OCI-LY1 (cell line): ENCODE measurements at regions not wholly inside any gene's neighbourhood (a gene's known extent, or its start where the extent isn't known, plus 50 kb on each side); places are given as distances from the start of the nearest gene placed in this dataset.

Experiments used
- H2AFZ ChIP-seq: fragments of 200-600 bp; sonication (generic), shearing (Covaris generic); 2 replicates; pipeline ENCODE4 v1.6.0; 2014; ENCODE audit warnings: antibody characterized with exemption, mild to moderate bottlenecking, low read length
- H3F3A ChIP-seq: fragments of 200-600 bp; sonication (generic), shearing (Covaris generic); 2 replicates; pipeline ENCODE4 v1.6.0; 2014; ENCODE audit warnings: mild to moderate bottlenecking, antibody characterized with exemption, low read length, moderate library complexity; ENCODE audit not compliant: insufficient read depth
- H3K27ac ChIP-seq: fragments of 200-600 bp; sonication (generic); 2 replicates; pipeline ENCODE4 v1.5.1; 2014; ENCODE audit warnings: low read length, mixed run types, mild to moderate bottlenecking, low read depth; ENCODE audit not compliant: poor library complexity, severe bottlenecking
- H3K27me3 ChIP-seq: fragments of 200-600 bp; sonication (generic); 2 replicates; pipeline ENCODE4 v1.6.0; 2014; ENCODE audit warnings: antibody characterized with exemption, mild to moderate bottlenecking, low read length, moderate library complexity; ENCODE audit not compliant: insufficient read depth
- H3K36me3 ChIP-seq: fragments of 200-600 bp; sonication (generic); 2 replicates; pipeline ENCODE4 v1.6.1; 2014; ENCODE audit warnings: mild to moderate bottlenecking, antibody characterized with exemption, low read length, moderate library complexity, mixed read lengths; ENCODE audit not compliant: insufficient read depth
- H3K4me1 ChIP-seq: fragments of 200-600 bp; sonication (generic); 2 replicates; pipeline ENCODE4 v1.5.1; 2014; ENCODE audit warnings: mild to moderate bottlenecking, low read length, moderate library complexity; ENCODE audit not compliant: insufficient read depth, severe bottlenecking
- H3K4me2 ChIP-seq: fragments of 200-600 bp; sonication (generic), shearing (Covaris generic); 2 replicates; pipeline ENCODE4 v1.6.1; 2014; ENCODE audit warnings: low read length
- H3K4me3 ChIP-seq: fragments of 200-600 bp; sonication (generic); 2 replicates; pipeline ENCODE4 v1.5.1; 2014; ENCODE audit warnings: low read length, low read depth, mild to moderate bottlenecking, mixed read lengths; ENCODE audit not compliant: poor library complexity, severe bottlenecking
- H3K79me2 ChIP-seq: fragments of 200-600 bp; shearing (Covaris generic); 2 replicates; pipeline ENCODE4 v1.6.1; 2016; ENCODE audit warnings: mixed run types, low read length, mixed read lengths; ENCODE audit not compliant: insufficient read depth
- H3K9ac ChIP-seq: fragments of 200-600 bp; sonication (generic), shearing (Covaris generic); 2 replicates; pipeline ENCODE4 v1.6.1; 2014; ENCODE audit warnings: mild to moderate bottlenecking, low read length, mixed read lengths
- H3K9me2 ChIP-seq: fragments of 200-600 bp; sonication (generic), shearing (Covaris generic); 2 replicates; pipeline ENCODE4 v1.6.1; 2014; ENCODE audit warnings: low read depth, mild to moderate bottlenecking, low read length, mixed read lengths
- H3K9me3 ChIP-seq: fragments of 200-600 bp; shearing (Covaris generic); 2 replicates; pipeline ENCODE4 v1.6.1; 2014; ENCODE audit warnings: low read length, mixed read lengths
- H4K20me1 ChIP-seq: fragments of 200-600 bp; sonication (generic), shearing (Covaris generic); 2 replicates; pipeline ENCODE4 v1.6.0; 2016; ENCODE audit warnings: mild to moderate bottlenecking, low read length; ENCODE audit not compliant: insufficient read depth
- CTCF ChIP-seq: fragments of 200-600 bp; sonication (generic), shearing (Covaris generic); IDR thresholded peaks from 2 replicates; pipeline ENCODE4 v1.5.1; 2017; ENCODE audit warnings: mild to moderate bottlenecking, antibody characterized with exemption, low read length, moderate library complexity, mixed read lengths
- EZH2 ChIP-seq: fragments of 200-600 bp; sonication (generic), shearing (Covaris generic); IDR thresholded peaks from 2 replicates; pipeline ENCODE4 v1.8.0; 2017; ENCODE audit warnings: borderline replicate concordance, mixed run types, mild to moderate bottlenecking, antibody characterized with exemption, low read length, moderate library complexity, mixed read lengths

GRCh38 chr1:230495076-230495475, 68.9 kb upstream of the PGBD5 start:
- Histone ChIP-seq H3K27me3 (no peaks in the 10 kb centered on the region; the same call in 1 of the 2 replicates), H3K27ac (no peak overlapping the region)
- TF ChIP-seq CTCF (no peak), EZH2 (no peak)

GRCh38 chr1:230494514-230494913, 68.4 kb upstream of the PGBD5 start:
- Histone ChIP-seq H4K20me1 (no peaks in the 10 kb centered on the region), H3F3A (no peaks in the 10 kb centered on the region), H3K9ac (no peak overlapping the region), H3K4me3 (no peak overlapping the region), H3K79me2 (no peaks in the 10 kb centered on the region), H3K9me2 (no peaks in the 10 kb centered on the region), H3K9me3 (no peaks in the 10 kb centered on the region), H3K4me2 (no peak overlapping the region), H3K27ac (no peak overlapping the region), H3K27me3 (no peaks in the 10 kb centered on the region; the same call in 1 of the 2 replicates), H3K36me3 (no peaks in the 10 kb centered on the region), H3K4me1 (no peaks in the 10 kb centered on the region), H2AFZ (no peak overlapping the region)
- no peak for TF ChIP-seq CTCF
- no peak for TF ChIP-seq EZH2

More at GRCh38 chr1:230495076-230495475, 68.9 kb upstream of the PGBD5 start:
- H3K9me2 ChIP-seq: no peaks in the 10 kb centered on the region
- H3K9me3 ChIP-seq: no peaks in the 10 kb centered on the region
- H4K20me1 ChIP-seq: no peaks in the 10 kb centered on the region
- H3K36me3 ChIP-seq: no peaks in the 10 kb centered on the region
- no peak overlapping the region for H3K9ac ChIP-seq
- no peaks in the 10 kb centered on the region for H3K79me2 ChIP-seq
- H3F3A ChIP-seq: no peaks in the 10 kb centered on the region
- no peaks in the 10 kb centered on the region for H3K4me1 ChIP-seq
- no peak overlapping the region for H3K4me3 ChIP-seq
- H2AFZ ChIP-seq: no peak overlapping the region
- no peak overlapping the region for H3K4me2 ChIP-seq

GRCh38 chr1:230494026-230494425, 67.9 kb upstream of the PGBD5 start:
- no peak overlapping the region for H2AFZ ChIP-seq
- H3K27me3 ChIP-seq: no peaks in the 10 kb centered on the region; the same call in 1 of the 2 replicates
- H3K79me2 ChIP-seq: no peaks in the 10 kb centered on the region
- H3K9me3 ChIP-seq: no peaks in the 10 kb centered on the region
- H3F3A ChIP-seq: no peaks in the 10 kb centered on the region
- TF ChIP-seq EZH2 (no peak), CTCF (no peak)
- H3K4me1 ChIP-seq: no peaks in the 10 kb centered on the region
- no peak overlapping the region for H3K4me3 ChIP-seq
- no peaks in the 10 kb centered on the region for H4K20me1 ChIP-seq
- no peak overlapping the region for H3K9ac ChIP-seq
- no peaks in the 10 kb centered on the region for H3K9me2 ChIP-seq
- H3K27ac ChIP-seq: no peak overlapping the region
- no peaks in the 10 kb centered on the region for H3K36me3 ChIP-seq
- no peak overlapping the region for H3K4me2 ChIP-seq
